Right lobe of liver (tissue), 4 donors: ENCODE measurements at regions not wholly inside any gene's neighbourhood (a gene's known extent, or its start where the extent isn't known, plus 50 kb on each side); places are given as distances from the start of the nearest gene placed in this dataset.

Experiments used
- POLR2A ChIP-seq: fragments of 450-650 bp; IDR thresholded peaks from one replicate; pipeline ENCODE4 v1.6.1; 2017; ENCODE audit warnings: antibody characterized with exemption, mild to moderate bottlenecking
- TF ChIP-seq, protein P1 (sequence below), 4 donors: fragments of 200-600 bp in 3 of 4; fragments of 450-650 bp in 1 of 4; IDR thresholded peaks; one replicate each; pipeline versions ENCODE4 v1.5.1 to v1.8.0; 2016 to 2022; ENCODE audit warnings: antibody characterized with exemption in 4 of 4, mild to moderate bottlenecking in 2 of 4
- donor health status: DM: no; HTN: no; CAD: no.
- donor health status: DM: no; HTN: no; CAD: no.
- donor health status: DM: no; HTN: yes; CAD: no.

- TF ChIP-seq, protein P1, sequence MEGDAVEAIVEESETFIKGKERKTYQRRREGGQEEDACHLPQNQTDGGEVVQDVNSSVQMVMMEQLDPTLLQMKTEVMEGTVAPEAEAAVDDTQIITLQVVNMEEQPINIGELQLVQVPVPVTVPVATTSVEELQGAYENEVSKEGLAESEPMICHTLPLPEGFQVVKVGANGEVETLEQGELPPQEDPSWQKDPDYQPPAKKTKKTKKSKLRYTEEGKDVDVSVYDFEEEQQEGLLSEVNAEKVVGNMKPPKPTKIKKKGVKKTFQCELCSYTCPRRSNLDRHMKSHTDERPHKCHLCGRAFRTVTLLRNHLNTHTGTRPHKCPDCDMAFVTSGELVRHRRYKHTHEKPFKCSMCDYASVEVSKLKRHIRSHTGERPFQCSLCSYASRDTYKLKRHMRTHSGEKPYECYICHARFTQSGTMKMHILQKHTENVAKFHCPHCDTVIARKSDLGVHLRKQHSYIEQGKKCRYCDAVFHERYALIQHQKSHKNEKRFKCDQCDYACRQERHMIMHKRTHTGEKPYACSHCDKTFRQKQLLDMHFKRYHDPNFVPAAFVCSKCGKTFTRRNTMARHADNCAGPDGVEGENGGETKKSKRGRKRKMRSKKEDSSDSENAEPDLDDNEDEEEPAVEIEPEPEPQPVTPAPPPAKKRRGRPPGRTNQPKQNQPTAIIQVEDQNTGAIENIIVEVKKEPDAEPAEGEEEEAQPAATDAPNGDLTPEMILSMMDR (IDR thresholded peaks at IDR 0.05), result no peak
- no peak for TF ChIP-seq POLR2A
Observed at GRCh38 chr6:2449572-2449940, 204.2 kb upstream of the GMDS start.
